ENCODE measurements at regions not wholly inside any gene's neighbourhood (a gene's known extent, or its start where the extent isn't known, plus 50 kb on each side); places are given as distances from the start of the nearest gene placed in this dataset.

GRCh38 chrX:63884821-63885790 lies 100.1 kb upstream of the ARHGEF9 start:
- DNase-seq (ENCODE audit: low read depth): no peak

GRCh38 chrX:63869506-63869905 lies 84.5 kb upstream of the ARHGEF9 start:
- no peak for DNase-seq (ENCODE audit: low read depth)

- no peak for DNase-seq (ENCODE audit: low read depth)
Measured at GRCh38 chrX:63855896-63856295, 70.9 kb upstream of the ARHGEF9 start.

GRCh38 chrX:63835361-63835760 lies 50.3 kb upstream of the ARHGEF9 start:
- no peak for DNase-seq (ENCODE audit: low read depth)
